GOT3 (cell line): ENCODE measurements at regions not wholly inside any gene's neighbourhood (a gene's known extent, or its start where the extent isn't known, plus 50 kb on each side); places are given as distances from the start of the nearest gene placed in this dataset.

Source experiments
- DNase-seq: peaks from one replicate; lab custom pipeline; 2025; ENCODE audit warnings: mixed read lengths; lab: John Stamatoyannopoulos, UW

GRCh38 chr9:1490341-1491232, 440.4 kb downstream of the DMRT2 start:
- no peak for DNase-seq

GRCh38 chr9:1492156-1492555, 442.0 kb downstream of the DMRT2 start:
- DNase-seq, result no peak

DNA sequence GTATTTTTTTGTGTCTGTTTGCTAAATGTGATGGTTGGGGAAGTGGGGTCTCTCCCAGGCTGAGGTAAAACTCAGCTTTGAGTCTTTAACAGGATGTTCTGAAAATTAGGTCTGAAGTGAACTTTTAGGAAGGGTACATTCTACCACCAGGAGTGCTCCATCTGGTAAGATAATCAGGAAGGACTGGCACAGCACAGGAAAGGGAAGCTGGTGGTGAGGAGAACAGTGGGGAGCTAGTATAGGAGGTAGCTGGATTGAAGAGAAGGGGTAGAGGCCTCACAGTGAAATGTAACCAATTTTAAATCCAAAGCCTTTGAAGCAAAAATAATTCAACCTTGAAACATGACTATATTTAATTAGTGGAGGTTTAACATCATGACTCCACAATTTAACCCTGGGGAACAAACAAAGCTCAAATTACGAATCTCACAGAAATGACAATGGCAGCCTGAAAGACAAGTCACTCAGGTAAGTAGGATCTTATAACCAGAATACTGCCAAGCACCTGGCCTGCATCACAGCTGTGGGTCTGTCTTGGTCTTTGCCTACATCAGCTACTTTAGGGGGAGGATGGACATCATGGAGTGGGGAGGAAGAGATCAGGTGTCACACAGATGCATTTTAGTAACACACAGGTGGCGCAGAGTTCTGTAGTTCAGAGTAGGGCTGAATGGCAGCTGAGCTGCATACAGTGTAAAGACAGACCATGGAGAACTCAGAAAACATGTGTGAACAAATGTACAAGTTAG, 445.3 kb downstream of the DMRT2 start:
- no peak for DNase-seq

DNA sequence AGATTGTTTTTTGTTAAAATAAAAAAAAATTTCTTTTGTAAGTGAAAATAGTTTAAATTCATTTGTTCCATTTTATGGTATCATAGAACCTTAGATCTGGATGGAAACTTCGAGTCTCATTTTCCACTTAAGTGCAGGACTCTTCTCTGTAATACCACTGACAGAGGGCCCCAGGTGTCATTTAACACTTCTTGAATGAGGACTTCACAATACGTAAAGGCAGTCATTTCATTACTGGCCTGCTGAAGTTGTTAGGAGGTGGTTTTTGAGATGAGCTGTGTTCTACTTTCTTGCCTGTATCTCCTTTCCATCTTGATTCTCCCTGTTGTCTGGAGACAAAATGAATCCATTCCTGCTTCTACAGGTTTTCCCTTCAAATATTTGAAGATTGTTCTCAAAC, 455.3 kb downstream of the DMRT2 start:
- DNase-seq, result no peak

DNA sequence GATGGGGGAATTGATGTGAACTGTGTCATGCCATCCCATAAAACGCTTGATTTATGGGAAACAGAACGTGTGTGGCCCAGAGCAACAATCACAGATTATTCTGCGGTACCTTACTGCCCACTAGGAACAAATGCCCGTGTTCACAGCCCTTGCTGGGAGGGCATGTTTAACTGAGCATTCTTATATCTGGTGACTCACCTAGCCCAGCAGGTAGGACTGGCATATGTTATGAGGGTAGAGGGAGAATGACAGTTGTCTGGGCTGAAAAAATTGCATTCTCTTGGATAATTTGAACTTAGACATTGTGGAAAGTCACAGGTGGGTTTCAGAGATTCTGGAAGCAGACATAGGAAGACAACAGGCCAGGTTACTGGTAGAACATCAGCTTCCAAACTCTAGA, 460.6 kb downstream of the DMRT2 start:
- DNase-seq, result no peak

DNA sequence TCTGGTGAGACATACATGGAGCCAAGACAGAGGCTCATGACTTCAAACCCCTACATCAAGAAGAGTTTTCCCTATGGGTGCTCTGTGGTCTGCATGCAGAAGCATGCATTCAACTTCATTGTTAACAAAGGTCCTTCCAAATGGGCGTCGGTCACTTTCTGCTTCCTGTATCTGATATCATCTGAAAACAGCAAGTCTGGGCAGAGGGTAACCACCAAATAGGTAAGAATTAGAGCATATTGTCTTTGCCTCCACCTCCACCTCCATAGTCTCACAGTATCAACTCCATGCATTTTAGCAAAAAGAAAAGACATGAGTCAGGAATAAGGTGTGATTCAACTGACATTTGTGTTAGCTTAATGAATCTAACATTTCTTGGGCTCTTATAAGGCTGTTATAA, 462.9 kb downstream of the DMRT2 start:
- no peak for DNase-seq

GRCh38 chr9:1514250-1514649, 464.1 kb downstream of the DMRT2 start:
- no peak for DNase-seq

GRCh38 chr9:1514776-1515363, 464.7 kb downstream of the DMRT2 start:
- DNase-seq, result no peak

DNA sequence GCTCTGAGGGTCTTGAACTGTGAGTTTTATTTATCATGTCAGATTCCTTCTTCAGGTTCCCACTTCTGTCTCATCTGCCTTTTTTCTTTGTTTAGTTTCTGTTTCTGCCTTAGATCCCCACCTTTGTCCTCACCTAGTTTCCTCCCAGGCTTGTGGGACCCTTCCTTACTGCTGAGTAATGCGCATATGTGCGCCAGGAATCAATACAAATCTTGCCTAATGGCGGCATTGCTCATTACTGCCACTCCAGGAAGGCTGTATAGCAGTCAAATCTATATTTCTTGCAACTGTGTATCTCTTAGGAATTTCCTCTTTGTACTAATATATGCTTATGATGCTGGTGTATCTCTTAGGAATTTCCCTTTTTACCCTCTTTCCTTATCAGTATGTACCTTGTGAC, 465.4 kb downstream of the DMRT2 start:
- DNase-seq, result no peak

GRCh38 chr9:1521547-1521946, 471.4 kb downstream of the DMRT2 start:
- DNase-seq, result no peak

DNA sequence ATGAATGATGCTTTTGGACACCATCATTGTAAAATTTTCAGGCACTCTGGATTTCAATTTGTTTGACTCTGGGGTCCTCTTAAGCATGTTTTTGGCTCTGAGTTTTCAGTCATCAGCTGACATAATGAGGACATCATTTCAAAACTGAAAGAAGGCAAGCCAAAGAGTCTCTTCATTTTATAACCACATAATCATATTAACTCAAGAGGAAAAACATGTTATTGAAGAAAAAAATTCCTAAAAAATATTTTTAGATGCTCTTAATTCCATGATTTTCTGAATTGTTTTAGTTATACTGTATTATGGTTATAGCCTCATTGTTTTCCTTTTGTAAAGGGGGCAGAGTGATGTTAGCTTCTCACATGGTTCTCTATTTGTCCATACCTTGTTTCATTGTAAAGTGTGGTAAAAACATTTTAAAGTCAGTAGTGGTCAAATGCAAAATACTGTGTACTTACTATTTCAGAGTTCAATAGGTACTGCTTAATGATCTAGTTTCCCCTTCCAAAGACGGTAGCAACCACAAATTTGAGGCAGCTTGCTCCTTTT, 472.1 kb downstream of the DMRT2 start:
- no peak for DNase-seq

DNA sequence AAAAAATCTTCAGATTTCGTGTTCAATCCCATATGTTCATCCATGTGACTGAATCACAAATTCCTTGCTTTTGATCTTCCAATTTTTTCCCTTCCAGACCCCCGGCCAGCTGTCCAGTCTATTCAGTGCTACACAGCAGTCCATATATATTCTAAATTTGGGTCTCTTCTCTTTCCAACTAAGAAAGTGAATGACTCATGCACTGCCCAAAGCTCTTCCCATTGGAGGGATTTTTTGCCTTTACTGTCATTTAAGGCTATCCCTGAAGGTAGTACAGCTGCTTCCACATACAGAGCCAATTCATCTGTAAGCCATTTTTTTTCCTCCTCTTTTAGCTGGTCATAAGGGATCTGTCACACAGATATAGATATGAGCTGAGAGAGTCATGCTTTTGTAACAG, 478.3 kb downstream of the DMRT2 start:
- no peak for DNase-seq

GRCh38 chr9:1530696-1531095, 480.5 kb downstream of the DMRT2 start:
- DNase-seq, result no peak

DNA sequence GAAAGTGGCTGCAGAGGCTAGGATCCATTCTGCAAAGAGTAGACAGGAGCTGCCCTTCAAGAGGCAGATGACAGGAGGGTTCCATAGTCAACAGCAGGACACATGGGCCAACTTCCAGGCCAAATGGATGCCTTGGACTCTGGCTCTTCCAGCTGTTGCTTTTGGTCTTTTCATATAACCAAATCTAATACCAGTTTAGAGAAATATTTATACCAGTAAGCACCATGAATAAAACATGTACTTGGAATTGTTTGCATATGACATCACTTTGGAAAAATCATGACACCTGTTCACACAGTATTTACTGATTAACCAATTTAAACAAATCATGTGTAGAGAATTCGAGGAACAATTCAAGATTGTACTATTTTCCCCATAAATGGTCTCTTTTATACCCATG, 481.3 kb downstream of the DMRT2 start:
- no peak for DNase-seq

DNA sequence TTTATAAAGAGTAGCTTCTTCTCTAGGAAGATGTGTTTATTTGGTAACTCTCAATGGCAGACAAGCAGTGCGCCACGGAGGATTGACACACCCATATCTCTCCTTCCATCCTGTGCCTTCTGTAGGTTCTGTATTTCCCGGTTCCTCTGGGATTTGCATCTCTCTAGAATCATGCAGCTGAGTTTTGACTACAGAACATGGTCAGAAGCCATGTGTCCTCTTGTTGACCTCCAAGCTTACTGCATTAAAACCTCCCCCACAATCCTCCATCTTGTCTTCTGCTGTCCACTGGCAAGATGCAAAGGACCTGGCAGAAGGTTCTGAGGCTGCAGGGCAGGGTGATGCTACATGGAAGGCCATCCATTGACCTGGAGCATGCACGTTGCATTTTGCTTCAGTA, 482.0 kb downstream of the DMRT2 start:
- DNase-seq, result no peak

- DNase-seq, result no peak
These were observed 480.1 kb upstream of the SMARCA2 start for GRCh38 chr9:1535051-1535450.

DNA sequence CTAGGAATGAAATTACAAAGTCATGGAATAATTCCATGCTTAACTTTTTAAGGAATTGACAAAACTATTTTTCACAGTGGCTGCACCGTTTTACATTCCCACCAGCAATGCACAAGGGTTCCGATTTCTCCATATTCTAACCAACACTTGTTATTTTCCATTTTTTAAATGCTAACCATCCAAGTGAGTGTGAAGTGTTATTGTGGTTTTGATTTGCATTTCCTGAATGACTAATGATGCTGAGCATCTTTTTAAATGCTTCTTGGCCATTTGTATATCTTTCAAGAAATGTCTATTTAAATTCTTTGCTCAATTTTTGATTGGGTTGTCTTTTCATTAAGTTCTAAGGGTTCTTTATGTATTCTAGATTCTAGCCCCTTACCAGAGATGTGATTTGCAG, 479.5 kb upstream of the SMARCA2 start:
- DNase-seq, result no peak

DNA sequence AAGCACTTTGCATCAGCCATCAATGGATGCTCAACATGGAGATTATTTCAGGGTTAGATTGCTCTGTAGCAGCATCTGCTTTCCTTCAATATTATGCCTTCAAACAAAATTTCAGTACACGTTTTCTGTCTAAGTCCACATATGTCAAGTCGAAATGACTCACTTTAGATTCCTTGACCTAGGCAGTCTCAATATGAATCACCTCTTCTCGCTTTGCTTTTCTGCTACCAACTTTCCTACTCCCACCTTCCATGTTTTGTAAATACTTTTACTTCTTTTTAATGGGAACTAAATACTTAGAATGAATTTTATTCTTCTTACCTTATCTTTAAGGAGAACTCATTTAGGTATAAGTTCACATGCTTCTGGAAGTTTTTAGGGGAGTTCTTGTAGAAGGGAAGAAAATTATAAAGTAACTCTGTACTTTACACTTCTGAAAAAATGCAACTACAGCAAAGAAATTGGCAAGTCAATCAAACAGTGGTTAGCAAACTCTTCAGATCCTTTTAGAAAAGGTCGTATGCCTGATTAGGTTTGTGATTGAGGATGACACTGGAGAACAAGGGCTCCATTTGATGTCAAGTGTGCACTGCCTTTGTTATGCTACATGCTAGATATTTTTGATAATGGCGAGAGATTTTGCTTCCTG, 478.5 kb upstream of the SMARCA2 start:
- DNase-seq, result no peak

- DNase-seq, result no peak
These were observed 476.8 kb upstream of the SMARCA2 start for GRCh38 chr9:1538301-1538700.

GRCh38 chr9:1539216-1539615, 475.9 kb upstream of the SMARCA2 start:
- no peak for DNase-seq

GRCh38 chr9:1550636-1551035, 464.5 kb upstream of the SMARCA2 start:
- no peak for DNase-seq
